ENCODE measurements at regions not wholly inside any gene's neighbourhood (a gene's known extent, or its start where the extent isn't known, plus 50 kb on each side); places are given as distances from the start of the nearest gene placed in this dataset.

- TF ChIP-seq RAD21 (conservative IDR thresholded peaks at IDR 0.05 in 1 of 2, IDR thresholded peaks at IDR 0.05 in 1 of 2) (no peak), CTCF (IDR thresholded peaks at IDR 0.05) (no peak), RNF2 (IDR thresholded peaks at IDR 0.05; ENCODE audit: borderline replicate concordance, low read depth) (no peak), POLR2A (IDR thresholded peaks at IDR 0.05; ENCODE audit: low read length) (no peak), PHF8 (IDR thresholded peaks at IDR 0.05; ENCODE audit: borderline replicate concordance, low read depth) (no peak), POLR2AphosphoS2 (conservative IDR thresholded peaks at IDR 0.05; ENCODE audit: low read length) (no peak), CHD4 (IDR thresholded peaks at IDR 0.05; ENCODE audit: borderline replicate concordance) (no peak), MAFK (IDR thresholded peaks at IDR 0.05; ENCODE audit: partially characterized antibody) (no peak), PBX3 (IDR thresholded peaks at IDR 0.05) (no peak), SMC3 (IDR thresholded peaks at IDR 0.05) (no peak)
Measured at GRCh38 chr17:70678889-70679288, 509.6 kb downstream of the KCNJ2 start.
